Activated gamma-delta T cell (primary cell): ENCODE measurements at regions not wholly inside any gene's neighbourhood (a gene's known extent, or its start where the extent isn't known, plus 50 kb on each side); places are given as distances from the start of the nearest gene placed in this dataset.

Experiments
- DNase-seq: peaks from one replicate; lab custom pipeline; 2025; lab: John Stamatoyannopoulos, UW

DNA sequence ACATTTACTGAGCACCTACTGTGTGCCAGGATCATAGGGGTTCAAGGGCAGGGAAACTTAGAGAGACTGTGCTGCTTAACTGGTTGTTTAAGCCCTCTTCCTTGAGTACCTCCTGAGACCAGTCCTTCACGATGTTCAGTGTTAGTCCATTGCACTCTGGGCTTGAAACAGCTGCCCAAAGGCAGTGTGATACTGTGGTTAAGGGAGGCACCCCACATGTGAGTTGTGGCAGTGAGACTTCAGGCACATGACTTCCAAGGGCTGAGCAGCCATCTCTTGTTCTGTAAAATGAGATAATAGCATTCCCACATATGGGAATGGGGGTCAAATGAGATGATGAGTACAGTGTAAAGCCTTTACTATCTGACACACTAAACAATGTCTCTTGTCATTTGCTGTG, 75.1 kb downstream of the LINGO1 start:
- DNase-seq: no peak

DNA sequence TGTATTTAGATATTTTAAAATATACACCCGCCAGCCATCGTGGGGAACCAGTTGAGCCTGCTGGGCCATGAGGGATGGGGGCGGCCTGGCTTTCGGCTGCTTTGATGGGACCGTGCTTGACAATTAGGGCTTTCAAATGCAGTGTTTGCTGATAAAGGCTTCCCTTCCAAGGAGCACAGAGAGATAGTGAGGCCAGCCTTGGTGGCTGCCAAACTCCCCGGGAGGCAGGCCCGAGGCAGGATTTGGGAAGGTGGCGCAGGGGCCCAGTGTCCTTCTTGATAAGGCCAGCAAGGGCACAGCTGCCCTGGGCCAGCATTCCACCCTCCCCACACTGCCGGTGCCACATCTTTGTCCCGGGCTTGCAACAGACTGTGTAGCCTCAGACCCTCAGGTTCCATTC, 75.6 kb downstream of the LINGO1 start:
- no peak for DNase-seq

DNA sequence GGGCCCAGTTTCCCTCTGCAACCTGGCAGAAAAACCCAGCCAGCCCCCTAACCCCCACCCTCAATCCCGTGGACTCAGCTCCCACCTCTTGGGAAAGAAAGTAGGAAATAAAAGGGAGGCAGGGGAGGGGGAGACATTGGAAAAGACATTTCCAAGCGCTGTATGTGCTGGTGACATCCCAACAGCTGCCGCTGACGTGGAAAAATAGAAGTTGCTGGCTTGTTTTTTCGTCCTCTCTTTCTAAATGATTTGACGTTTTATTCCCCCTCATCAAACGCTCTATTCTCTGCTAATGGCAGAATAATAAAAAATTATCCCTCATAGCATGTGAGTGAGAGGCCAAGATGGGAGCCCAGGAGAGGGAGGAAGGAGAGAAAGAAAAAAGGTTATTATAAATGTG, 76.1 kb downstream of the LINGO1 start:
- no peak for DNase-seq

DNA sequence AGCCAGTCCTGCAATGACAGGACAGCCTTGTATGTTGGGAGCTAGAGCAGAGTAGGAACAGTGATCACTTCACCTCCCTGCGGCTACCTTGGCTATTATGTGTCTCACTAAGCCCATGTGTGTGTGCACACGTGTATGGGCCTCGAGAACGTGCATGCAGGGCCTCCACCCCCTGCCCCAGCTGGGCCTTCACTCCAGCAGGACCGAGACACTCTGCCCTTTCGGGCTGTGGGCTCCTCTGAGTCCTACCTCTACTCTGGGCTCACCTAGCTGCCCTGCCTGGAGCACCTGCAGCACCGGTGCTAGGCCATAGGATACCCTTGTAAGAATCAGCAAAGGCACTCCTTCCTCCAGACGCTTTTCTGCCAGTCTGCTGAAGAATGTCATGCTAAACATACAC, 77.5 kb downstream of the LINGO1 start:
- no peak for DNase-seq

DNA sequence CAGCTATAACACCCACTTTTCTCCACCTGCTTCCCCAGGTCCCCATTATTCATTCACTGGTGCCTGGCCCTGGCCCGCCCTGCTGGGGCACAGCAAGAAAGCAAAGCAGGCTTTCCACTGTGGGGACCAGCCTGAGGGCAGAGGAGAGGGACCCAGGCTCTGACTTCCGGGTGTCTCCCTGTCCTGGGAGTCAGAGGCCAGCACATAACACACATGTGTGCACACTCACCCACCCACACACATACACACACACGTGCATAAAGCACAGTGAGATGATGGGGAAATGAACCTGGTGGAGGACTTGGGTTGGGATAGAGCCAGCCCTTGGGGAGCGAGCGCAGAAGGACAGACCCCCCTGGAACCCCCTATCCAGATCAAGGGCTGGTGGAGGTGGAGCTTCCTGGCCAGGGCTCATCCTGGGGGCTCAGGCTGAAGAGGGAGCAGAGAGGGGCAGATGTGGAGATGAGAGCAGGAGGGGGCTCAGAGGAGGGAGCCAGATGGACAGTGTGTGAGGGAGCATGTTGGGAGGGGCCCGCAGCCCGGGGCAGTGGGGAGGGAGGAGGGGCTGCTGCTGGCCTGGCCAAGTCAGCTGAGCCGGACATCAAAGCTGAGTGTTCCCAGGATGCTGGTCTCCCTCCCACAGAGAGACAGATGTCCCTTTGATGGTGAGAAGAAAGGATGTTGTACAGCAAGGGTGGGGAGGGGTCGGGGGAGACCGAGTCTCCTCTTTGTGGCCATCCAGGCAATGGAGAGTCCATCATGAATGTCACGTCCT, 78.2 kb downstream of the LINGO1 start:
- DNase-seq: no peak

DNA sequence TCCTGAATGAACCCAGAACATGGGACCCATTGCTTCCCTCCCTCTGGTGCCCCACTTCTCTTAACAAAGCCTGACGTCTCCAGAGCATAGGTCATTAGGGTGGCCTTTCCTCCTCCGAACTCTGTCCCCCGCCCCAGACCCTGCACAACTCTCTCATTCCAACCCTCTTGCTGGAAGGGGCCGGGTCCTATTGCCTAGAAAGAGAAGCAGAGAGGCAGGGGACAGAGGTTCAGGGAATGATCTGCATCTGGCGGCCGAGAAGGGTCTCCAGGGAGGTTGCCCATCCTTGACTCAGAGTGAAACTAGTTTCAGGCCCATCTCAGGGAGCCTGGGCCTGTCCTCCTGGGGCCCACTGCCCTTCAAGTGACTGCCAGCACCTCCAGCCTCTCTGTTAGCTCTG, 79.0 kb downstream of the LINGO1 start:
- no peak for DNase-seq

DNA sequence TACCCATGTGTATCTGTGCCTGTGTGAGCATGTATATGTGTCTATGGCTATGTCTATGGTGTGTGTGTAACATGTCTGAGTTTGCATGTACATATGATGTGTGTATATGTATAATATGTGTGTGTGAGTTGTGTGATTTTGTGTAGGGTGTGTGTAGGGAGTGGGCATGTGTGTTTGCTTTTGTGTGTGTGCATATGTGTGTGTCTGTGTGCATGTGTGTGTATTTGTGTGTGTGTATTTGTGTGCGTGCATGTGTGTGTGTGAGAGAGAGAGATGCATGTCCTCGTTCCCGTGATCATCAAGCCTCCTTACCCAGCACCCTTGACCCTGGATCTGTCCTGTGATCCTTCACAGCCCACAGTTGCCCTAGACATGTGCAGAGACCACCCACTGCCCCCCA, 79.5 kb downstream of the LINGO1 start:
- no peak for DNase-seq

DNA sequence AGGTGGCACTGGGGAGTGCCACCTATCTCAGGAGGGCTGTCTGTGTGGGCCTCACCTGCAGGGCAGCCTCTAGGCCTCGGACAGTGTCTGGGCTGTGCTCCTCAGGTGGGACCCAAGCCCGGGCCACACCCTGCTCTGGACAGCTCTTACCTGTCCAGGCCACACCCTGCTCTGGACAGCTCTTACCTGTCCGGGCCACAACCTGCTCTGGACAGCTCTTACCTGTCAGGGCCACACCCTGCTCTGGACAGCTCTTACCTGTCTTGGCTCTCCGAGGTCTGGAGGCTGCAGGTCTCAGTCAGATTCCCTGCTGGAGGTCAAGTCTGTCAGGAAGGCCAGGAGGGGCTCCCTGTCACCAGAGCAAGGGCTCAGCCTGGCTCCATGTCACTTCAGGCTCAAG, 80.6 kb downstream of the LINGO1 start:
- DNase-seq: no peak

DNA sequence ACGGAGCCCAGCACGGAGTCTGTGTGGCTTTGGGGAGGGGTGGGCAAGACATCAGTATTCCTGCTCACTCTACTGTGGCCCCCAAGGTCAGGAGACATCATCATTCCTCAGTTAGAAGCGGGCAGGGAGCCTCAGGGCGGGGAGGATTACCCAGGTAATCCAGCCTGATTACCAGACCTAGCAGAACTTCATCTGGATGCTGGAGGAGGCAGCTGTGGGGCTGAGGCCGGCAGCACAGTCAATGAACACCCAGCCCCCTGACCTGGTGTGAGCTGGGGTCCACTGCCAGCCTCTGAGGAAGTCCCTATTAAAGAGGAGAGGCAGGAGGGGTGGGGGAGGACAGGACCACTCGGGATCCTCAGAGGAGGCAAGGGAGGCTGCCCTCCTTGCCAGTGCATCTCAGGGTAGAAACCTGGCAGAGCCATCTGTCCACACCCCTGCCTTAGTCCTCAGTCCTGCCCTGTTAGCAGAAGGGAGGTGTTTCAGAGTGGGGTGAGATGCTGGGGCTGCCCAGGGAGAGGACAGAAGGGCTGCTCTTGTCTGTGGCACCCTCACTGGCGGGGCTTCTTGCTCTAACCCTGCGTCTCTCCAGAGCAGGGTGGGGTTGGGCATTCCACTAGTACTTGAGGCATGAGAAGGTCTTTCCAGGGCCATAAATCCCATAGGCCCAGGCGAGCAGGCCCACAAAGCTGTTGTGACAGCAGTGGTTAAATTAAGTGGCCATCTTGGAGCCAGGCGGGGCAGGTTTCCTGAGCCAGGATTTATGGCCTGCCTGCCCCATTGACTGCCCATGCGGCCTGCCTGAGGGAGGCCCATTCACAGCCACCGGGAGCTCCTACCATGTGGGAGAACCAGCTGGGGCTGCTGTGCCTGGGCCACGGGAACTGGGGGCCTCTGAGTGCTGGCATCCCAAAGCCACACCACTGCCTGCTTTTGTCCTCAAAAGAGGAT, 82.1 kb downstream of the LINGO1 start:
- DNase-seq: no peak

DNA sequence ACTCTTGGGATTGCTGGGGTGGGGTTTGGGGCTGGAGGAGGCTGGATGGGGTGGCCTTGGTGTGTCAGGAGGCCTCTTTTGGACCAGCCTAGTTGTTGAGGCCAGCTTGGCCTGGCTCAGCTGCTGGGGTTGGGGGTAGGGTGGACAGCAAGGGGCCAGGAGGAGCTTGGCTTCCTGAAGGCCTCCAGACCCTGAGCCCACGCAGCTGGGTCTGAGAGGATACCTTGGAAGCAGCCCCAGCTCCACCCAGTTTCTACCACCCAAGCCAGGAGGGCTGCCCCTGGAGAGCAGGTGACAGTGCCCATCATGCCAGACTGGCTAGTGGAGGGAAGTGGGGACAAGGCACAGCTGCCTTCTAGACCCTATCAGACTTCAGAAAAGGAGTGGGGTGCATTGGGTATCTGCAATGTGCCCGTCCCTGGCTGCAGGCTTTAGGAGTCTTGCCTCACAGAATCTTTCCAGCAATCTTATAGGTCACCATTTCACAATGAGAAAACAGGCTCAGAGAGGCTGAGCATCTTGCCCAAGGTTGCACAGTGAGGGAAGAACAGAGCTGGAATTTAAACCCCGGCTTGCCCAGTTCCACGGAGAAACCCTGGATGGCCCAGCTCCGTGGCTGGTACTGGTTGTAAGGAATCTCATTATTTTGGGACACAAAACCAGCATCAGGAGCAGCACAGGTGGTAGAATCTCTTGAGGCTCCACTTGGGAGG, 83.0 kb downstream of the LINGO1 start:
- DNase-seq: no peak

DNA sequence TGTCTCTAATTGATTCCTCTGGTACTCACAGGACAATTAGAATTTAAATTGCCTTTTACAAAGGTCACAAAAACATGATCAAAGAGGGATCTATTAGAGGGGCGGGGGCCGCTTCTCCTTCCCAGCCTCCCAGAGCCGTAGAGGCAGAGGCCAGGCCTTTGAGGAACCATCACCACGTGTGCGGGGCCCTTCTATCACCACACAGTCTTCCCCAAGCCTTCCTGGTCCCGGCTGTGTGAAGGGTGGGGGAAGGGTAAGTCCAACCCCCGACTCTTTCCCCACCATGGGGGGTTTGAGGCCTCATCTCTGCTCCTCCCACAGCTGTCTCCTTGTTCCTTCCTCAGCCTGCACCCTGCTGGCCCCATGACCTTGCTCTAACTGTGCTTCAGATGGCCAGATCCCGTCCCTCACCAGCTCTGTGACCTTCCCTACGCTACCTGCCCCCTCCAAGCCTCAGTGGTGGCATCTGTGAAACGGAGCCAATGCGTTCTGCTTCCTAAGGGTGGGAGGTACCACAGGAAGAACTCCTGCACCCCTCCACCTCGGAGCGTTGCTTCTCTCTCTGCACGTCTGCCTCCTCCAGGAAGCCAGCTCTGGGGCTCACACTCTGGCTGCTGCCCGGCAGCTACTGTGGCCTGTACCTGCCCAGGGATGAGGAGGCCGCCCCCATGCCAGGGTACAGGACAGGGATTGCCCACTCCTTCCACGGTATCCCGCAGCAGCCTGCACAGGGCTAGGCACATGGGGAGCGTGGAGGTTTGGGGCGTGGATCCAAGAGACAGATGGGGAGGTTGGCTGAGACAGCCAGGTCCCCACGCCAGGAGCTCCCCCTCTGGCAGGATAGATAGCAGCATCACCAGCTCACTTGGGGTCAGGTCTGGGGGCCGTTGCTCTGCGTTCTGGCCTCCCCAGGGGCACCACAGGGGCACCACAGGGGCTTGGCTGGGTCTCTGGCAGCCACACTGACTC, 83.8 kb downstream of the LINGO1 start:
- DNase-seq: no peak

DNA sequence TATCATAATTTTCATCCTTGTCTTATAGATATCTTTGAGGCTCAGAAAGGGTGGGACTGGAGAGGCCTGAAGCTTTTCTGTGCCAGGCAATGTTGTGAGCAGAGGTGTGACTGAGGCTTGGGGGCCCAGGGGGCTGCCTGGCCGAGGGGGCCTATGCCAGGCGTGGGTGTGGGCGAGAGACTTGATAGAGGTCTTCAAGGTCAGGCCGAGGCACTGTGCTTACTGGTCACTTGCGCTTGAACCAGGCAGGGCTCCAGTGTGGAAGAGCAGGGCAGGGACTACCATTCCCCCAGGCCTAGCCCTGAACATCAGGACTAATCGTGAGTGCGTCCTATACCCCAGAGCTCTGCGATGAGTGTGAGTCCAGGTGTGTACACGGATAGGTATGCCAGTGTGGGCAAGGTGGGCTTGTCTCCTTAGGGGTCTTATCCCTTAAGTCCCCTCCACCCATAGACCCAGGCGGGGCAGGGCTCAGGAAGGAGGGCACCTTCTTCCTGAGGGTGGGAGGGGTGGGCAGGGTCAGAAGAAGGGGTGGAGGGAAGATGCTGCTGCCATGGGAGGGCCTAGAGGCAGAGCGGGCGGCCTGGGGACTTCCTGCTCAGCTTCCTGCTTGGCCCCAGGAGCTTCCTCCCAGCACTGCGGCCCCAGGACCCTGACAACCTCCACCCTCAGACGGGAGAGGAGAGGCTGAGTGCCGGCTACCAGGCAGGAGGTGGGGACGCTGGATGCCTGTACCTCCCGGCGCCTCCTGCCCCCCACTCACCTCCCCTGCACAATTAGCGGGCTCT, 84.7 kb downstream of the LINGO1 start:
- no peak for DNase-seq

DNA sequence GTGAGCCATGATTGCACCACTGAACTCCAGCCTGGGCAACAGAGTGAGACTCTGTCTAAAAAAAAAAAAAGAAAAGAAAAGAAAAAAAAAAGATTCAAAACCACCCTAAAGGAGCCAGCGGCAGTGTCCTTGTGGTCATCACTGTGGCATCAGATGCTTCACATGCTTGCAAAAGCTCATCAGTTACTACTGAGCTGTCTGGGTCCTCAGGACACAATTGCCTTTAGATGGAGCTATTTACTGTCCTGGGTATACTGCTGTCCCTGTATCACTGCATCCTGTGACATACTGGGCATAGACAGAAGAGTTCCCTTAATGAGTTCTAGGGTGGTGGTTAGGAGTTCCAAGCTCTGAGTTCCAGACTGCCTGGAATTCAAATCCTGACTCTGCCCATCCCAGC, 85.8 kb downstream of the LINGO1 start:
- DNase-seq: no peak

DNA sequence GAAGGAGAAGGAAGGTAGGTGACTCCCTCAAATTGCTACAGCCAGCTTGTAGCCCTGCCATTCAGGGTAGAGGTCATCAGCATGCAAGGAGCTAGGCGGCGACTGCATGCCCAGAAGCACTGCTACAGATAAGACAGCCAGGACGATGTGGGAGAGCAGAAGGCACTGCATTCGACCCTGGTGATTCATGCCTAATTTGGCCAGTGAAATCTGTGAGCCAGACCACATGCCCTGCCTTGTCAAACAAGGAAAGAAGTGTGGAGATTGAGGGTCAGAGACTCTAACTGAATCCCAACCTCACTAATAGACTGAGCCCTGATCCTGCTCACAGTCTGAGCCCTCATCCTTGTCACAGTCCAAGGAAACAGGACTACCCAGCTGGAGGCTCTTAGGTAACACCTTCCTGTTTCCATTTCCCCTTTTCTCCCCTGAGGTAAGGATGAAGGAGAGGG, 86.6 kb downstream of the LINGO1 start:
- DNase-seq: no peak

DNA sequence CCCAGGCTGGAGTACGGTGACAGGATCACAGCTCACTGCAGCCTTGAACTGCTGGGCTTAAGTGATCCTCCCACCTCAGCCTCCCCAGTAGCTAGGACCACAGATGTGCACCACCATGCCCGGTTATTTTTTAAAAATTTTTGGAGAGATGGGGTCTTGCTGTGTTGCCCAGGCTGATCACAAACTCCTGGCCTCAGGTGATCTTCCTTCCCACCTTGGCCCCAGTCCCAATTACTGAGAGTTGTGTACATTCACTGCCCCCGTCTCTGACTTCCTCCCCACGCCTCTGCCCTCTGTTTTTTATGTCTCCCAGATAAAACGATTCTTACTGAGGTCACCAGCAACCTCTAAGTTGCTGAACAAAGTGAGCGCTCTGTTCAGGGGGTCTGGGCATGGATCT, 87.7 kb downstream of the LINGO1 start:
- DNase-seq: no peak

DNA sequence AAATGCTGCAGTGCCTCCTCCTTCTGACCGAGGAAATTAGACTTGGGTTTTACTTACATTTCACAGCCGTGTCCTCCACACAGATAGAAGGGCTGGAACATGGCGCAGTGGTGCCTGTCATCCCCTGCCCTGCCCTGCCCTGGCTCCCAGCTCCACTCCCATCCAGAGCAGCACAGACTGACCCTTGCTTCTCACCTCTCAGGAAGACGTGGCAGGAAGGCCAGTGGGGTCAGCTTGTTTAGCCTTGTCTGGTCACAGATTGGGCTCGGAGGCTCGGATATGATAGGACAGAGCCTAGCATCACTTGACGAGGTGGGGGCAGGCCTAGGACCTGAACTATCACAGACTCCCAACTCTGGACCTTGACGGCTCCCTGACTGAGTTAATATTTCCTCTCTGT, 88.5 kb downstream of the LINGO1 start:
- DNase-seq: no peak

DNA sequence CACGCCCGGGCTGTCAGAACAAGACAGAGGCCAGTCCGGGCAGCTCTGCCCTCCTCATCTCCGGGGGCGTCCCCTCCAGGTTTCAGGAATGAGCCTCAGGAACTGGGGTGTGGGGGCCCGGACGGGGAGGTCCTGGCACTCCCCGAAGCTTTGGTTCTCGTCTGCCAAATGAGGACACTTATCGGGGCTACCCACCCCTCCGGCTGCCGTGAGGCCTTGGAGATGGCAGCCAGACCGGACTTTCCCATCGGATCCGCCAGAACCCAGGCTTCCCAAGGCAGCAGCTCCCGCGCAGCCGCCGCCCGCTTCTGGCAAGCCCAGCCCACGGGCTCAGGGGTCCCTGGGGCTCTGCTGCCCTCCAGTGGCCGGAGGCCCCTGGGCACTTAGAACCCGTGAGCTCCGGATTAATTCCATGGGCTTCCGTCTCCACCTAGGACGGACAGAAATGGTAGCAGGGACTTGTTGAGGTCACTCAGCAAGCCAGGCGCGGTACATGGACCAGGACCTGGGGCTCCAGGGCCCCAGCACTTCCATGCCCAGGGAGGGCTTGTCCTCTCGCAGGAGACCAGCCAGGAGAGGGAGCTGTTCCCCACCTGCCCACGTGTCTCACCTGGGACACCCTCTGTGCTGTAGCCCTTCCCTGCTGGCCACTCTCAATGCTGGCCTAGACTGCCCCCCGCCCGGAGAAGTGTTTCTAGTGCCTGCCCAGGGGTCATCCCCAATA, 89.4 kb downstream of the LINGO1 start:
- DNase-seq: peak; percentile 41

DNA sequence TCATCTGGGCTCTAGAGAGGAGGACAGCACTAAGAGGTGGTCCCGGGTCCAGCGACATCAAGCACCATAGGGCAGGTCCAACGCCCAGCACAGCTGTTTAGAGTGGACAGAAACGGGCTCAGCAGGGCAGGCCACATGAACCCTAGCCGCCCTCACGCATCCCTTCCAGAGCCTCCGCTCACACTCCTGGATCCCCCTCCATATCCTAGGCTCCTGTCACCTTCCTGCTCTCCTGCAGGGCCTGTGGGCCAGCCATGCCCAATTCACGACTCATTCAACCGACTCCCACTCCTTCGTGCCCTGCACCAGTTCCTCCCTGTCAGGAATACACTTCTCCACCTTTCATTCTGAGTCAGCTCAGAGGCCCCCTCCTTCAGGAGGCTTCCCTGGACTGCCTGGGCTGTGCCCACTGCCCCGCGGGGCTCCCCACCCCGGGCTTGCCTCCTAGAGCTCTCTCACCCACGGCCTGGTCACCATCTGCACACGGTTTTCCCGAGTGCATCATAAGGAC, 90.2 kb downstream of the LINGO1 start:
- no peak for DNase-seq

DNA sequence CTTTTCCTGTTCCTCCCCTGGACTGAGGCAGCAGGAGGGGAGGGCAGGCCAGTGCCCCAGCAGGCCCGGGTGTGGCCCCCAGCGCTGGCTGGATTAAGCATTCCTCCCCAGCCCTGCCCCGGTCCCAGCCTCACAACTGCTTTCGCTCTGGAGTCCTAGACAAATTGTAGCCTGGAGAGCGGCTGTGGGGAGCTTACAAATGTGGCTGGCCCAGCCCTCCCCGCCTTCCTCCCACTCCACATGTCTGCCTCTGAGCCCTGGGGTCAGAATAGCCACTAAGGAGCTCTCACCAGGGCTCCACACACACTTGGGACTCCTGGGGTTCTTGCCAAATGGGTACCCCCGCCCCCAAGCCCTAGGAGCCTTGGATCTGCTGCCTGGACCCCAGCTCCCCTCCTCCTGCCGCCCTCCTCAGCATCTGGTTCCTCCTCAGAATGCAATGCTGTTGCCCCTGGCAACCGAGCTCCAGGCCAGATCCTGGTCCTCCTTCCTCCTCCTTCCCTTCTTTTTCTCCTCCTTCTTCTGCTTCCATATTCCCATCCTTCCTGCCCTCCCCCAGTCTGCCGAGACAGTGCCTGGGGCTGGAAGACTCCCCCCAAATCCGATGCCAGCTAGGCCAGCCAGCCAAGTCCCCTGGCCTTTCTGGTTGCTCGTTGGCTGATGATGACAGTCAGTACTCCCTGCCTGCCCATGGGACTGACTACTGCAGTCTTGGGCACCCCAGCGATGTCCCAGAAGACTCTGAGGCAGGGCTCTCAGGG, 91.1 kb downstream of the LINGO1 start:
- DNase-seq: no peak
